CD14-positive monocyte (primary cell): ENCODE measurements at regions not wholly inside any gene's neighbourhood (a gene's known extent, or its start where the extent isn't known, plus 50 kb on each side); places are given as distances from the start of the nearest gene placed in this dataset.

Source experiments
- DNase-seq, 3 donors: peaks; one replicate each; pipeline ENCODE4 v3.0.0-alpha.2; 2011 to 2022
- H2AFZ ChIP-seq: 2 replicates; pipeline ENCODE4 v1.6.0; 2012; ENCODE audit warnings: mild to moderate bottlenecking, low read depth, low read length, inconsistent platforms; ENCODE audit not compliant: insufficient read depth, poor library complexity, severe bottlenecking
- H3K27ac ChIP-seq, 2 donors: 1 replicate in 1 of 2; 2 replicates in 1 of 2; pipeline ENCODE4 v1.5.1; 2012 to 2013; ENCODE audit warnings: low read length in 2 of 2, control low read depth in 1 of 2, inconsistent platforms in 1 of 2, low read depth in 1 of 2, mild to moderate bottlenecking in 1 of 2
- H3K27me3 ChIP-seq, 2 donors: one replicate each; pipeline versions ENCODE4 v1.6.0 to v1.6.1; 2011 to 2013; ENCODE audit warnings: low read length in 2 of 2; ENCODE audit not compliant: control insufficient read depth in 2 of 2, insufficient read depth in 2 of 2
- H3K36me3 ChIP-seq, 2 donors: replicated peaks in 1 of 2; 1 replicate in 1 of 2; 2 replicates in 1 of 2; pipeline versions ENCODE4 v1.5.1 to v1.6.1; 2012 to 2013; ENCODE audit warnings: low read length in 2 of 2, control low read depth in 1 of 2, inconsistent platforms in 1 of 2, mild to moderate bottlenecking in 1 of 2; ENCODE audit not compliant: insufficient read depth in 2 of 2, control insufficient read depth in 1 of 2
- H3K4me1 ChIP-seq, 2 donors: 1 replicate in 1 of 2; 2 replicates in 1 of 2; pipeline versions ENCODE4 v1.5.1 to v1.6.1; 2012 to 2013; ENCODE audit warnings: low read length in 2 of 2, control low read depth in 1 of 2, inconsistent platforms in 1 of 2, mild to moderate bottlenecking in 1 of 2, moderate library complexity in 1 of 2; ENCODE audit not compliant: insufficient read depth in 2 of 2, control insufficient read depth in 1 of 2
- H3K4me2 ChIP-seq: replicated peaks from 2 replicates; pipeline ENCODE3; 2012; ENCODE audit warnings: low read length, moderate library complexity, mild to moderate bottlenecking; ENCODE audit not compliant: poor library complexity, severe bottlenecking; ENCODE audit errors: extremely low read depth
- H3K4me3 ChIP-seq, 3 experiments: fragments of 200-600 bp in 1 of 3; sonication (generic) in 1 of 3; replicated peaks in 1 of 3; 1 replicate in 2 of 3; 2 replicates in 1 of 3; pipeline ENCODE4 v1.5.1; 2011 to 2013; ENCODE audit warnings: low read length in 3 of 3, mild to moderate bottlenecking in 3 of 3, control low read depth in 2 of 3, low read depth in 2 of 3, inconsistent platforms in 1 of 3, moderate library complexity in 1 of 3
- H3K79me2 ChIP-seq: 2 replicates; pipeline ENCODE4 v1.6.0; 2012; ENCODE audit warnings: mild to moderate bottlenecking, control low read depth, inconsistent platforms, low read length, moderate library complexity; ENCODE audit not compliant: insufficient read depth
- H3K9ac ChIP-seq: 2 replicates; pipeline ENCODE4 v1.6.0; 2017; ENCODE audit warnings: low read length, mild to moderate bottlenecking; ENCODE audit not compliant: insufficient read depth, poor library complexity, severe bottlenecking
- H3K9me3 ChIP-seq, 2 donors: replicated peaks in 1 of 2; 1 replicate in 1 of 2; 2 replicates in 1 of 2; pipeline versions ENCODE4 v1.5.1 to v1.6.1; 2012 to 2013; ENCODE audit warnings: low read length in 2 of 2, control low read depth in 1 of 2; ENCODE audit not compliant: control insufficient read depth in 1 of 2, insufficient read depth in 1 of 2
- H4K20me1 ChIP-seq: 2 replicates; pipeline ENCODE4 v1.6.0; 2012; ENCODE audit warnings: mild to moderate bottlenecking, low read length, control low read depth, moderate library complexity; ENCODE audit not compliant: insufficient read depth
- H3K27ac Mint-ChIP-seq, 7 donors: one replicate each; pipeline ENCODE4 v1.8.0; 2020; ENCODE audit warnings: mild to moderate bottlenecking in 7 of 7, mixed read lengths in 7 of 7, moderate library complexity in 6 of 7, inconsistent platforms in 2 of 7
- H3K27me3 Mint-ChIP-seq, 3 donors: one replicate each; pipeline ENCODE4 v1.8.0; 2021 to 2022; ENCODE audit warnings: low read depth in 3 of 3, mild to moderate bottlenecking in 3 of 3, mixed read lengths in 3 of 3, moderate library complexity in 3 of 3, inconsistent platforms in 1 of 3
- H3K36me3 Mint-ChIP-seq, 2 donors: one replicate each; pipeline ENCODE4 v1.8.0; 2020; ENCODE audit warnings: mixed read lengths in 2 of 2, inconsistent platforms in 1 of 2, mild to moderate bottlenecking in 1 of 2
- H3K4me1 Mint-ChIP-seq: one replicate; pipeline ENCODE4 v1.8.0; 2020; ENCODE audit warnings: mild to moderate bottlenecking, mixed read lengths
- H3K4me3 Mint-ChIP-seq, 2 donors: one replicate each; pipeline ENCODE4 v1.8.0; 2020; ENCODE audit warnings: mild to moderate bottlenecking in 2 of 2, mixed read lengths in 2 of 2, moderate library complexity in 1 of 2
- H3K9me3 Mint-ChIP-seq, 7 donors: one replicate each; pipeline ENCODE4 v1.8.0; 2020 to 2022; ENCODE audit warnings: mixed read lengths in 7 of 7, mild to moderate bottlenecking in 6 of 7, moderate library complexity in 6 of 7, inconsistent platforms in 2 of 7
- WGBS: methylation state at CpG from one replicate; pipeline ENCODE4 v1.1.5; 2013; ENCODE audit warnings: missing lambda C conversion rate; ENCODE audit not compliant: insufficient coverage; 5-methylcytosine and 5-hydroxymethylcytosine counted together
- intact Hi-C, 2 donors: fragments of 100-400 bp; cut with micrococcal nuclease; formaldehyde crosslinking; loops; one replicate each; pipeline versions ENCODE4 v1.15.0 to v1.15.1; 2023
- TF ChIP-seq, protein P1 (sequence below): fragments of 200-600 bp; IDR thresholded peaks from one replicate; pipeline ENCODE4 v1.8.0; 2022; ENCODE audit warnings: antibody characterized with exemption, mild to moderate bottlenecking

DNA sequence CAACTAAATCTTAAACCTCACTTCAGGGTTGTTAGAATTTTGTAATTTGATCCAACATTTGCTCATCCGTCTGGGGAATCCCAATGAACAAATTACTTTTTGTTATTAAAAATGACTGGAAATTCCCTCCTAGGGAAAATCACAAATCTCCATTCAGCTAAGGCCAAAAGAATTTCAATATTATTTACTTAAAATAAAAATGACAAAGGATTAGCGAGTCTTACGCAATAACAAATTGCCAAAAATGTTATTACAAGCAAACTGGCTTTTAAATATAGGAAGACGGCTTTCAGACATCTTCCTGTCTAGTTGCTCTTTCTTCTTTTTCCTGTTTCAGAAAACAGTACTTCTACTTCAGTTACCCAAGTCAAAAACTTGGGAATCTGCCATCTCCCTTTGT is 92.4 kb upstream of the TSPAN8 start:
- Mint-ChIP-seq H3K36me3 (no peaks in the 10 kb centered on the region), H3K27me3 (no peaks in the 10 kb centered on the region), H3K4me1 (no peaks in the 10 kb centered on the region), H3K27ac (no peak overlapping the region), H3K9me3 (peaks cover 9 to 33% (median 14%) of the 10 kb centered on the region in 7 donors), H3K4me3 (no peak overlapping the region)
- Histone ChIP-seq H3K9me3 (peaks cover 17 to 29% of the 10 kb centered on the region in 2 donors), H4K20me1 (no peaks in the 10 kb centered on the region), H3K4me2 (no peak overlapping the region), H3K27ac (no peak overlapping the region), H3K9ac (no peak overlapping the region), H3K4me1 (no peaks in the 10 kb centered on the region), H3K4me3 (no peak overlapping the region), H3K79me2 (no peaks in the 10 kb centered on the region), H3K27me3 (no peaks in the 10 kb centered on the region), H3K36me3 (no peaks in the 10 kb centered on the region), H2AFZ (no peak overlapping the region)
- 100% methylated on average over 1 of the region's 4 CpGs for WGBS
- intact Hi-C loops: no loop called here
- TF ChIP-seq, protein P1, sequence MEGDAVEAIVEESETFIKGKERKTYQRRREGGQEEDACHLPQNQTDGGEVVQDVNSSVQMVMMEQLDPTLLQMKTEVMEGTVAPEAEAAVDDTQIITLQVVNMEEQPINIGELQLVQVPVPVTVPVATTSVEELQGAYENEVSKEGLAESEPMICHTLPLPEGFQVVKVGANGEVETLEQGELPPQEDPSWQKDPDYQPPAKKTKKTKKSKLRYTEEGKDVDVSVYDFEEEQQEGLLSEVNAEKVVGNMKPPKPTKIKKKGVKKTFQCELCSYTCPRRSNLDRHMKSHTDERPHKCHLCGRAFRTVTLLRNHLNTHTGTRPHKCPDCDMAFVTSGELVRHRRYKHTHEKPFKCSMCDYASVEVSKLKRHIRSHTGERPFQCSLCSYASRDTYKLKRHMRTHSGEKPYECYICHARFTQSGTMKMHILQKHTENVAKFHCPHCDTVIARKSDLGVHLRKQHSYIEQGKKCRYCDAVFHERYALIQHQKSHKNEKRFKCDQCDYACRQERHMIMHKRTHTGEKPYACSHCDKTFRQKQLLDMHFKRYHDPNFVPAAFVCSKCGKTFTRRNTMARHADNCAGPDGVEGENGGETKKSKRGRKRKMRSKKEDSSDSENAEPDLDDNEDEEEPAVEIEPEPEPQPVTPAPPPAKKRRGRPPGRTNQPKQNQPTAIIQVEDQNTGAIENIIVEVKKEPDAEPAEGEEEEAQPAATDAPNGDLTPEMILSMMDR: no peak
- no peak for DNase-seq

DNA sequence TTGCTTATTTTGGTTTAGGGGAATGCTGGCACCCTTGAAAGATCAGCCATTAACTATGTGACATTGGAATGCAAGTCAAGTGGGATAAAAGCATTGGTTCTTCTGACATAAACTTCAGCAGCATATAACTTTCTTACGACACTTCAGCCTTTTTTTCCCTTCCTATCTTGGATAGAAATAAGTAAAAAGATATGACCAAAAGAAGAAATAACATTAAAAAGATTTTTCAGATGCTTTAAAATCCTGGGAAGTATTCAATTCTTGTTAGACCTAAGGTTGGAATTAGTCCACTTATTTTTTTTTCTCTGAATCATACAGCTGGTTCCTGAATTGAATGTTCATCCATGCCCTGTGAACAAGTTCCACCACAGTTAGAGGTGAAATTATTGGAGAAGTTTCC is 85.6 kb upstream of the TSPAN8 start:
- Histone ChIP-seq H3K27ac (no peak overlapping the region), H3K4me2 (no peak overlapping the region), H3K36me3 (no peaks in the 10 kb centered on the region), H3K4me1 (no peaks in the 10 kb centered on the region), H4K20me1 (no peaks in the 10 kb centered on the region), H3K27me3 (no peaks in the 10 kb centered on the region), H3K4me3 (no peak overlapping the region), H2AFZ (no peak overlapping the region), H3K9me3 (peaks cover 0 to 5% of the 10 kb centered on the region in 2 donors), H3K79me2 (no peaks in the 10 kb centered on the region), H3K9ac (no peak overlapping the region)
- TF ChIP-seq, protein P1: no peak
- intact Hi-C loops: no loop called here
- no peak for DNase-seq
- no CpG with 5 or more reads among the region's 1 CpG for WGBS
- H3K27me3 Mint-ChIP-seq: no peaks in the 10 kb centered on the region
- no peak overlapping the region for H3K27ac Mint-ChIP-seq
- H3K4me3 Mint-ChIP-seq: no peak overlapping the region
- no peaks in the 10 kb centered on the region for H3K36me3 Mint-ChIP-seq
- H3K9me3 Mint-ChIP-seq: peaks cover 0 to 7% (median 0%) of the 10 kb centered on the region in 7 donors
- no peaks in the 10 kb centered on the region for H3K4me1 Mint-ChIP-seq
